ENCODE measurements at regions not wholly inside any gene's neighbourhood (a gene's known extent, or its start where the extent isn't known, plus 50 kb on each side); places are given as distances from the start of the nearest gene placed in this dataset.

DNA sequence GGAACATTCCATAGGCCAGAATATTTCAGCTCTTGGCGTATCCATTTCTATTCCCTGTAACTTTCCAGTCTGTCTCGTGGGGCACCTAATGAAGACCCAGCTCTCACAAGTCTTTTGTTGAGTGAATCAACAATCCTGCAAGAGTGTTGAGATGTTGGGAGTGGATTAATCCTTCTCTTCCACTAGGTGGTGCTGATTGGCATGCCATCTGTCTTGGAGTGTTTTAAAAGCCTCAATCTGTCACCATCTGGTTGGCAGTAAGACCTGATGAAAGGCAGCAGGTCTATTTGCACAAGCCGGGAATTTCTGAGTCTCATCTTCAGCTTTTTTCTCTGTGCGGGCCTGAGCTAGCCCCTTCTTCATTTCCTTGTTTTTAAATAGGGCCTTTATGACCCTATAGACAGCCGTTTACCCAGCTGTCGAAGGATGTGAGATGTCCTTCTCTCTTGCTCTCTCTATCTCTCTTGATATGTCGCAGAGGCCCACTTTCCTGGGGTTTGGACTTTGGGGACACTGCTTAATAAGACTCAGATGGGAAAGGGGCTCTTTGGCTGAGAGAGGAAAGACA lies 180.5 kb downstream of the ZNF365 start:
- Histone ChIP-seq H3K36me3 (ENCODE audit: control insufficient read depth in 1 of 2, insufficient read depth in 2 of 2, low read length in 2 of 2) (no peaks in the 10 kb centered on the region), H3K4me3 (ENCODE audit: low read depth in 1 of 2, low read length in 2 of 2) (no peak overlapping the region), H3K9me3 (ENCODE audit: control insufficient read depth in 1 of 2, low read length in 2 of 2) (no peaks in the 10 kb centered on the region), H3K4me1 (ENCODE audit: control insufficient read depth in 1 of 2, insufficient read depth in 2 of 2, low read length in 2 of 2) (no peaks in the 10 kb centered on the region), H3K27ac (ENCODE audit: low read length) (no peak overlapping the region), H3K27me3 (ENCODE audit: low read depth, low read length) (no peaks in the 10 kb centered on the region)

DNA sequence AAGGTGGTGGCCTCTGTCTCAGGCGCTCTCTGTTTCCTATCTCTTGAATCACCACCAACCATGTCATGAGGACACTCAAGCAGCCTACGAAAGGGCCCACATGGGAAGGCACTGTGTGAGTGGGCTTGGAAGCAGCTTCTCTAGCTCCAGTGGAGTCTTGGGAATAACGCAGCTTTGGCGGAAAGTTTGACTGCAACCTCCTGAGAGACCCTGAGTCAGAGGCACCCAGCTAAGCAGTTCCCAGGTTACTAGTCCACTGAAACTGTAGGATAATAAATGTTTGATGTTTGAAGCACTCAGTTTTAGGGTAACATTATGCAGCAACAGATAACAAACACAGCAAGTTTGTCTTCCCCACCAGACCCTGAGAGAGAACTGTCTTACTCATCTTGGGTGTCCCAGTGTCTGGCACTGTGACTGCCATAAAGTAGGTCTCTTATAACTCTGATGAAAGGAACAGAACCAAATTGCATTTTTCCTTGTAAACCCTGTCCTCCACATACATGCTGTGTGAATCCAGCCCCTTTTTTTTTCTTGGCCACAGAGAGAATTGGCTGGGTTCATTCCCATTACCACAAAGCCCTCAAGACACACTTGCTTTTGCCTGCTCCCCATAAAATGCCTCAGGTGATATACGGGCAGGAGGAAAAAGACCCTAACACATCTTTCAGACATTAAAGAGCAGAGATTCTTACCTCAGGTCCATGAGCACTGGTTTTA lies 185.5 kb downstream of the ZNF365 start:
- no peaks in the 10 kb centered on the region for H3K27me3 ChIP-seq (ENCODE audit: low read depth, low read length)
- H3K4me3 ChIP-seq (ENCODE audit: low read depth in 1 of 2, low read length in 2 of 2): no peak overlapping the region
- no peaks in the 10 kb centered on the region for H3K4me1 ChIP-seq (ENCODE audit: control insufficient read depth in 1 of 2, insufficient read depth in 2 of 2, low read length in 2 of 2)
- H3K27ac ChIP-seq (ENCODE audit: low read length): peak overlapping the region; percentile 2
- H3K36me3 ChIP-seq (ENCODE audit: control insufficient read depth in 1 of 2, insufficient read depth in 2 of 2, low read length in 2 of 2): no peaks in the 10 kb centered on the region
- H3K9me3 ChIP-seq (ENCODE audit: control insufficient read depth in 1 of 2, low read length in 2 of 2): no peaks in the 10 kb centered on the region

DNA sequence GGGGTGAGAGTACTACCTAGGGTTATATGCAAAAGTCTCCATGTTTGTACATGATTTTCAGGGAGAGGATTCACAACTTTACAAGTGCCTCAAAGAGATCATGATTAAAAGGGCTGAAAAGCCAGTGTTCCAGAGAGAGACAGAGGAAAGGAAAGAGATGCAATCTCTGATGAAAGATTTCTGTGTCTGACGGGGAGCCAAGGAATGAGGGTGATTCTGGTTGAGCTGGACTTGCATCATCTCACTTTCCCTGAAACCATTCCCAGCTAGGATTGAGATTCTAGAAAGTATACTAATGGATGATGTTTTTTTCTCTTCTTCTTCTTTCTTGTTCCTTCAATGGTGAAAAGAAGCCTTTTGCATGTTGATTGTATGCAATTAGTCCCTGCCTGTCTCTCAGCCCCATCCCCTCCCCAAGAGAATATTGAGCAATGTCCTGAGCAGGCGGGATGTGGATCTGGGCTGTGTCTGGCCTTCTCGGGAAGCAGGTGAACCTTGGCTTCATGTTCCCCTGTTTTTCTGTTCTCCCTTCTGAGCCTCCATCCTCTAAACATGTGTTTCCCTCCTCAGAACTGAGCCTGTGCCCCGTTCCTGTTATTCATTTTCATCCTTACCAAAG lies 186.1 kb downstream of the ZNF365 start:
- Histone ChIP-seq H3K36me3 (ENCODE audit: control insufficient read depth in 1 of 2, insufficient read depth in 2 of 2, low read length in 2 of 2) (no peaks in the 10 kb centered on the region), H3K4me1 (ENCODE audit: control insufficient read depth in 1 of 2, insufficient read depth in 2 of 2, low read length in 2 of 2) (no peaks in the 10 kb centered on the region), H3K4me3 (ENCODE audit: low read depth in 1 of 2, low read length in 2 of 2) (no peak overlapping the region), H3K27ac (ENCODE audit: low read length) (peak overlapping the region; percentile 33), H3K27me3 (ENCODE audit: low read depth, low read length) (no peaks in the 10 kb centered on the region), H3K9me3 (ENCODE audit: control insufficient read depth in 1 of 2, low read length in 2 of 2) (no peaks in the 10 kb centered on the region)

DNA sequence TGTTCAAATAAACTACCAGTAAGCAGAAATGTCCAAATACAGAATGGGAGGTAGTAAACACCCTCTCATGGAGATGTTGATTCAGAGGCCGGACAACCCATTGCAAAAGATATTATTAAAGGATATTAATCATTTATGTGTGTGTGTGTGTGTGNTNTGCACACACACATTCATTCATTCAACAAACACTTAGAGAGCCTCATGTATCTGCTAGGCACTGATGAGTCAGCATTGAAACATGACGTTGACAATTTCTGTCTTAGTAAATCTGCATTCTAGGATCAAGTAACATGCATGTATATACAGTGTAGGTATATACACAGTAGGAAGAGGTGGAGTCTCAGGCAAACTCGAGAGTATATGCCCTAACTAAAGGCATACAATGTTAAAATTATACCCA lies 187.0 kb downstream of the ZNF365 start:
- Histone ChIP-seq H3K4me3 (ENCODE audit: low read depth in 1 of 2, low read length in 2 of 2) (no peak overlapping the region), H3K4me1 (ENCODE audit: control insufficient read depth in 1 of 2, insufficient read depth in 2 of 2, low read length in 2 of 2) (no peaks in the 10 kb centered on the region), H3K9me3 (ENCODE audit: control insufficient read depth in 1 of 2, low read length in 2 of 2) (no peaks in the 10 kb centered on the region), H3K36me3 (ENCODE audit: control insufficient read depth in 1 of 2, insufficient read depth in 2 of 2, low read length in 2 of 2) (no peaks in the 10 kb centered on the region), H3K27me3 (ENCODE audit: low read depth, low read length) (no peaks in the 10 kb centered on the region), H3K27ac (ENCODE audit: low read length) (peak overlapping the region; percentile 33)

DNA sequence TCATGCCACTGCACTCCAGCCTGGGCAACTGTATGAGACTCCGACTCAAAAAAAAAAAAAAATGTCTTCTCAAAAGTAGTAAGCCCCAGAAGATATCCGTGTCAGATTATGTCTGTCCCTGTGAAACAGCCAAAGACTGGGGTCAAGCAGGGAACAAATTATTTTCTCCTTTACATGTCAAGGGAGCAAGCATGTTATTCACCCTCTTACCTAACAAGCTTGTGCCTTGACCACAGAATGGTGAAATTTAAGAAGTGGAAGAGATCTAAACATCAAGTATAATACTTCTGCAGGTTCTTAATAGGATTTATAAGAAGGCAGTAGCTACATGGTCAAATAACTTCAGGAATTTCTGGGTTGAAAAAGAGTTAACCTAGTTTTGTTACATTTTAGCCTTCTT lies 187.9 kb downstream of the ZNF365 start:
- no peaks in the 10 kb centered on the region for H3K36me3 ChIP-seq (ENCODE audit: control insufficient read depth in 1 of 2, insufficient read depth in 2 of 2, low read length in 2 of 2)
- H3K4me1 ChIP-seq (ENCODE audit: control insufficient read depth in 1 of 2, insufficient read depth in 2 of 2, low read length in 2 of 2): no peaks in the 10 kb centered on the region
- H3K27ac ChIP-seq (ENCODE audit: low read length): no peak overlapping the region
- no peaks in the 10 kb centered on the region for H3K27me3 ChIP-seq (ENCODE audit: low read depth, low read length)
- H3K9me3 ChIP-seq (ENCODE audit: control insufficient read depth in 1 of 2, low read length in 2 of 2): no peaks in the 10 kb centered on the region
- no peak overlapping the region for H3K4me3 ChIP-seq (ENCODE audit: low read depth in 1 of 2, low read length in 2 of 2)

DNA sequence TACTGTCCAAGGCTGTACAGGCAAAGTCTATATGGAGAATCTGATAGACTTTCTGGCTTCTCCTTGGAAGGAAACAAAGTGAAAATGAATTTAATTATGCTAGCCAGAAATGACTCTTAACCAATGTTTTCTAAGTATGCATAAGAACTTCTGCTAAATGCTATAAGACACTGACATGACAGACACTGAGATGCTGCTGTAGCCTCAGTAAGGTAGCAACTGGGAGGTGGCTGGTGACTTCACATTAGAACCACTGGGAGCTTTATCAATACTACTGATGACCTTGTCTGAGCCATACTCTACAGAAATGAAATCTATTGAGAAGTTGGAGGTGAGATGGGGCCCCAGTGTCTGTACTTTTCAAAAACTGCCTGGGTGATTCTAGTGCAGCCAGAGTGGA lies 188.6 kb downstream of the ZNF365 start:
- Histone ChIP-seq H3K4me1 (ENCODE audit: control insufficient read depth in 1 of 2, insufficient read depth in 2 of 2, low read length in 2 of 2) (no peaks in the 10 kb centered on the region), H3K27ac (ENCODE audit: low read length) (no peak overlapping the region)

DNA sequence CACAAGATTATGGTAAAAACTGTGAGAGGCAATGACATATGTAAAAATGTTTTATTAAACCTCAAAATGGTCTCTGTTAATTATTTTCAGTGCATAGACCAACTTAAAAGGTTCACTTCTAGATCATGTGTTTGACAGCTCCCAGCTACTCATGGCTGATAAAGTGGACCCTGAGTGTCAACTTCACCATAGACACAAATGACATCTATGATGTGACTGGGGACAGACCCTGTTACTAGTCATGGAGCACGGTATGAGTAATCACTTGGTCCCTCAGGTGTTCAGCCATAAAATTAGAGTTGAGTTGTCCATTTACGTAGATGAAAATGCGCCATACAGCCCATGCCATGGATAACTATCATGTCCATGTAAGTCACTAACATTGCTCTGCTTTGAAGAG lies 199.8 kb downstream of the ZNF365 start:
- Histone ChIP-seq H3K27ac (ENCODE audit: low read length) (no peak overlapping the region), H3K9me3 (ENCODE audit: control insufficient read depth in 1 of 2, low read length in 2 of 2) (no peaks in the 10 kb centered on the region), H3K4me3 (ENCODE audit: low read depth in 1 of 2, low read length in 2 of 2) (no peak overlapping the region), H3K36me3 (ENCODE audit: control insufficient read depth in 1 of 2, insufficient read depth in 2 of 2, low read length in 2 of 2) (no peaks in the 10 kb centered on the region), H3K27me3 (ENCODE audit: low read depth, low read length) (no peaks in the 10 kb centered on the region), H3K4me1 (ENCODE audit: control insufficient read depth in 1 of 2, insufficient read depth in 2 of 2, low read length in 2 of 2) (no peaks in the 10 kb centered on the region)

More for the DNA sequence above, 188.6 kb downstream of the ZNF365 start:
- no peaks in the 10 kb centered on the region for H3K9me3 ChIP-seq (ENCODE audit: control insufficient read depth in 1 of 2, low read length in 2 of 2)
- no peaks in the 10 kb centered on the region for H3K36me3 ChIP-seq (ENCODE audit: control insufficient read depth in 1 of 2, insufficient read depth in 2 of 2, low read length in 2 of 2)
- H3K4me3 ChIP-seq (ENCODE audit: low read depth in 1 of 2, low read length in 2 of 2): no peak overlapping the region
- no peaks in the 10 kb centered on the region for H3K27me3 ChIP-seq (ENCODE audit: low read depth, low read length)

DNA sequence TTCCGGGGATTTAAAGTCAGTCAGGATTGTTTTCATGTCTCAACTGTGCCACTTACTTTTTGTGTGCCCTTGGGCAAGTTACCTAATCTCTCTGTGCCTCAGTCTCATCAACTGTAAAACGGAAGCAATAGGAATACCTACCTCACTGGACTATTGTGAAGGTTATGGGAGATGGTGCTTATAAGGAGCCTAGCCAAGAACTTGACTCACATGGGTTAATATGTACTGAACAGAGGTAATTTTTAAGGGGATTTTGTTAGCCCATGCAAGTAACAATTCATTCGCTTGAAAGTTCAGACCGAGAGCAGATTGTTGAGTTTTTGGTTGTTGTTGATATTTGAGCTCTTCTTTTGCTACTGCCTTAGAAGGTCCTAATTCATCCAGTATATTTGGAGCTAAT lies 202.9 kb downstream of the ZNF365 start:
- H3K27ac ChIP-seq (ENCODE audit: low read length): no peak overlapping the region
- no peaks in the 10 kb centered on the region for H3K9me3 ChIP-seq (ENCODE audit: control insufficient read depth in 1 of 2, low read length in 2 of 2)
- H3K4me1 ChIP-seq (ENCODE audit: control insufficient read depth in 1 of 2, insufficient read depth in 2 of 2, low read length in 2 of 2): no peaks in the 10 kb centered on the region
- no peaks in the 10 kb centered on the region for H3K36me3 ChIP-seq (ENCODE audit: control insufficient read depth in 1 of 2, insufficient read depth in 2 of 2, low read length in 2 of 2)
- H3K4me3 ChIP-seq (ENCODE audit: low read depth in 1 of 2, low read length in 2 of 2): no peak overlapping the region
- H3K27me3 ChIP-seq (ENCODE audit: low read depth, low read length): no peaks in the 10 kb centered on the region

DNA sequence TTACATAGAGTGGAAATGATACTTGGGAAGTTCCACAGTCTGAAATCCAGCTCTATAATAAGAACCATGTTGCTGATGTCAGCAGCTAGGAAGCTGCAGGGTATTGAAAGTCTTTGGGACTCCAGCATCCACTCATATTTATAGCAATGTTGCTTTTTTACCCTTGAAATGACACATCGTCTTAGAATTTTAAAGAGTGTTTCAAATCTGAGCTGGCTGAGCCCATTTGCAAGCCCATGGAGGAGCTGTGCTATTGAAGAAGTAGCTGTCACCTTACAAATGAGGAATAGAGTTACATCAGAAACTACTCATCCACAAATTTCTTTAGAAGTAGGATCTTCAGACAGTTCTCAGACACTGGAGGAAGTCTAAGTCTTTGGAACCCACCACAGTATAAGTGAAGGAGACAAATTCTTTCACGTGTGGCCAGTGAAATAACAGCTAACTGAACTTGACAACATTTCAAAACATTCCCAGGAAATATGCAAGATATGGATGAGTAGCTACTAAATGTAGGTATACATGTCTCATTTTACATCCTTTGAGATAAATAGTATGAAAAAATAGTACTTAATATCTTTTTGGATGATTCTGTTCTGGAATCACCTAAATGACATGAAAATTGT lies 203.6 kb downstream of the ZNF365 start:
- Histone ChIP-seq H3K4me3 (ENCODE audit: low read depth in 1 of 2, low read length in 2 of 2) (no peak overlapping the region), H3K36me3 (ENCODE audit: control insufficient read depth in 1 of 2, insufficient read depth in 2 of 2, low read length in 2 of 2) (no peaks in the 10 kb centered on the region), H3K27ac (ENCODE audit: low read length) (no peak overlapping the region), H3K4me1 (ENCODE audit: control insufficient read depth in 1 of 2, insufficient read depth in 2 of 2, low read length in 2 of 2) (no peaks in the 10 kb centered on the region), H3K27me3 (ENCODE audit: low read depth, low read length) (no peaks in the 10 kb centered on the region), H3K9me3 (ENCODE audit: control insufficient read depth in 1 of 2, low read length in 2 of 2) (no peaks in the 10 kb centered on the region)

DNA sequence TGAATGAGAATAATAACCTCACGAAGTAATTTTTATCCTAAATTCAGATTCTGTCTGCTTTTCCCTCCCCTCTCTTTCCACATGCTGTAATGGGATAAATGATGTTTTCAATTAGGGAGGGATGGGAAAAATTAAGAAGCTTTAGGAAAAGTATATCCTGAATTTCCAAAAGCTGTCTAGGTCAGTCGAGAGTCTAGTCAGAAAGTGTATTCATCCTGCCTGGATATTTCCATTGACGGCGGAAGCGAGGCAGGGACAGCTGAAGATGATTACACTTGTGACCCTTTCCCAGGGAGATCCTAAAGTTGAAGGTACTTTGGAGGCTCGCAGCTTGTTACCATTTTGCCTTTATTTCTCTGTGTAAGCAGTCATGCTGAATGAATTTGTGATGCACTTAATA lies 204.1 kb downstream of the ZNF365 start:
- H3K27ac ChIP-seq (ENCODE audit: low read length): no peak overlapping the region
- no peak overlapping the region for H3K4me3 ChIP-seq (ENCODE audit: low read depth in 1 of 2, low read length in 2 of 2)
- no peaks in the 10 kb centered on the region for H3K27me3 ChIP-seq (ENCODE audit: low read depth, low read length)
- H3K36me3 ChIP-seq (ENCODE audit: control insufficient read depth in 1 of 2, insufficient read depth in 2 of 2, low read length in 2 of 2): peaks cover 0 to 2% of the 10 kb centered on the region in 2 donors
- no peaks in the 10 kb centered on the region for H3K9me3 ChIP-seq (ENCODE audit: control insufficient read depth in 1 of 2, low read length in 2 of 2)
- H3K4me1 ChIP-seq (ENCODE audit: control insufficient read depth in 1 of 2, insufficient read depth in 2 of 2, low read length in 2 of 2): no peaks in the 10 kb centered on the region

DNA sequence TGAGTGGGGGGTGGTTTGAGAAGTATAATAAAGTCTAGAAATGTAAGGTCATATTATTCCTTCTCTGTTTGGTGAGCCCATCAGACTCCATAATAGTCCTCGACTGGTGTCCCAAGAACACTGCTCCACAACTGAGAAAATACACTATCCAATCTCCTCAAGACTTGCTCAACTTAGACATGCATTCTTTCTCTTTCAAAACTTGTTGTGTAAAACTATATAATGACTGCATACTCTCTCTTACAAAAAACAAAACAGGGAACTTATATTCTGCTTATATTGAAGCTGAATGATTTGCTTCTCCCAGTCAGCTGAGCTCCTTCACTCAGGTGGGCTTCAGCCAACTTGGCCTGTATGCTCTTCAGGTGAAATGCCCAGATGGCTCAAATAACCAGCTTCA lies 204.7 kb downstream of the ZNF365 start:
- H3K27me3 ChIP-seq (ENCODE audit: low read depth, low read length): no peaks in the 10 kb centered on the region
- H3K36me3 ChIP-seq (ENCODE audit: control insufficient read depth in 1 of 2, insufficient read depth in 2 of 2, low read length in 2 of 2): peaks cover 0 to 3% of the 10 kb centered on the region in 2 donors
- H3K27ac ChIP-seq (ENCODE audit: low read length): no peak overlapping the region
- no peak overlapping the region for H3K4me3 ChIP-seq (ENCODE audit: low read depth in 1 of 2, low read length in 2 of 2)
- no peaks in the 10 kb centered on the region for H3K4me1 ChIP-seq (ENCODE audit: control insufficient read depth in 1 of 2, insufficient read depth in 2 of 2, low read length in 2 of 2)
- H3K9me3 ChIP-seq (ENCODE audit: control insufficient read depth in 1 of 2, low read length in 2 of 2): no peaks in the 10 kb centered on the region

All from muscle layer of duodenum (tissue), 2 donors.